GM12801 (cell line): ENCODE measurements at regions not wholly inside any gene's neighbourhood (a gene's known extent, or its start where the extent isn't known, plus 50 kb on each side); places are given as distances from the start of the nearest gene placed in this dataset.

Experiments
- TF ChIP-seq, protein P1 (sequence below): IDR thresholded peaks from one replicate; pipeline ENCODE4 v1.5.1; 2011; ENCODE audit warnings: control low read depth; ENCODE audit not compliant: insufficient read length; ENCODE audit errors: extremely low read depth

DNA sequence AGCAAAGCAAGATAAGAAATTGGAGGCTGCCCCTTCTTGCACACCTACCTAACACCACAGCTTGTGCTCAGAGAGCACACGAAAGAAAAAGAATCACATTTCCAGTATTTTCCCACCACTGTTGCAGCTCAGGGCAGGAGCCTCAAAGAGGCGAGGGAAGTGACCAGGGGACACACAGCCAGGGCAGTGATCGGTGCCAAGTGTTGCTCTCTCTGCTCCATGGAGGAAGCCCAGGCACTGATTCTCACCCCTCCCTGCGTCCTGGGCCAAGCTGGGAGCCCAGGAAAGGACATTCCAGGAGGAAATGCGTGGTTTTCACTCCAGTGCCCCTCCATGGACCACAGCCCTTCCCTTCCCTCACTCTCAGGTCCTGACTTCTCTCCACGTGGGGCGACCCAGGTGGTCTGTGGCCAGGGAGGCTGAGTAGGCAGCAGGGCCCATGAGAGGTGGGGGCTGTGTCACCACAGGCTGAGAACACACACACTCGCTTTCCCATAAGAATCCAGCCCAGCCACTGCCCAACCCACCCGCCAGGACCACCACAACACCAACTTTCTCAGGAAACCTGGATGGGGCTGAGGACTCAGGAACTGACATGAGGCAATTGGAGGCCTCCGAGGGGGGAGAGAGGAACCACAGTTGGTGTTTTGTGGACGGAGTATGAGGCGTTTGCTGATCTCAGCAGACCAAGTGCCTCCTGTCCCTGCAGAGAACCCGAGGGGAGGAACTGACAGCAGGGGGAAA is 81.7 kb upstream of the MAFB start:
- TF ChIP-seq, protein P1, sequence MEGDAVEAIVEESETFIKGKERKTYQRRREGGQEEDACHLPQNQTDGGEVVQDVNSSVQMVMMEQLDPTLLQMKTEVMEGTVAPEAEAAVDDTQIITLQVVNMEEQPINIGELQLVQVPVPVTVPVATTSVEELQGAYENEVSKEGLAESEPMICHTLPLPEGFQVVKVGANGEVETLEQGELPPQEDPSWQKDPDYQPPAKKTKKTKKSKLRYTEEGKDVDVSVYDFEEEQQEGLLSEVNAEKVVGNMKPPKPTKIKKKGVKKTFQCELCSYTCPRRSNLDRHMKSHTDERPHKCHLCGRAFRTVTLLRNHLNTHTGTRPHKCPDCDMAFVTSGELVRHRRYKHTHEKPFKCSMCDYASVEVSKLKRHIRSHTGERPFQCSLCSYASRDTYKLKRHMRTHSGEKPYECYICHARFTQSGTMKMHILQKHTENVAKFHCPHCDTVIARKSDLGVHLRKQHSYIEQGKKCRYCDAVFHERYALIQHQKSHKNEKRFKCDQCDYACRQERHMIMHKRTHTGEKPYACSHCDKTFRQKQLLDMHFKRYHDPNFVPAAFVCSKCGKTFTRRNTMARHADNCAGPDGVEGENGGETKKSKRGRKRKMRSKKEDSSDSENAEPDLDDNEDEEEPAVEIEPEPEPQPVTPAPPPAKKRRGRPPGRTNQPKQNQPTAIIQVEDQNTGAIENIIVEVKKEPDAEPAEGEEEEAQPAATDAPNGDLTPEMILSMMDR, result no peak

DNA sequence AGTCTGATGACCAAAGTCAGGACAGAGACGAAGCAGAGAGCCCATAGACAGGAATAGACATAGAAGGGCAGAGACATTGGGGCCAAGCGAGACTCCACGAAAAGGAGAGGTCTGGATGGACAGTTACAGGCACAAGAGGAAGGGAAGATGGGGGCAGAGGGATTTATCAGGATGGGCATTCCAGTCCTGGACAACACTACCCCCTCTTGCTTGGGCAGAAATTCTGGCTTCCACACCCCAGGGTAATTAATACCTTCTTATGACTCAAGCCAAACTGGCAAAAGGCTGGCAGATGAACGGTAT is 82.2 kb upstream of the MAFB start:
- TF ChIP-seq, protein P1, result no peak

DNA sequence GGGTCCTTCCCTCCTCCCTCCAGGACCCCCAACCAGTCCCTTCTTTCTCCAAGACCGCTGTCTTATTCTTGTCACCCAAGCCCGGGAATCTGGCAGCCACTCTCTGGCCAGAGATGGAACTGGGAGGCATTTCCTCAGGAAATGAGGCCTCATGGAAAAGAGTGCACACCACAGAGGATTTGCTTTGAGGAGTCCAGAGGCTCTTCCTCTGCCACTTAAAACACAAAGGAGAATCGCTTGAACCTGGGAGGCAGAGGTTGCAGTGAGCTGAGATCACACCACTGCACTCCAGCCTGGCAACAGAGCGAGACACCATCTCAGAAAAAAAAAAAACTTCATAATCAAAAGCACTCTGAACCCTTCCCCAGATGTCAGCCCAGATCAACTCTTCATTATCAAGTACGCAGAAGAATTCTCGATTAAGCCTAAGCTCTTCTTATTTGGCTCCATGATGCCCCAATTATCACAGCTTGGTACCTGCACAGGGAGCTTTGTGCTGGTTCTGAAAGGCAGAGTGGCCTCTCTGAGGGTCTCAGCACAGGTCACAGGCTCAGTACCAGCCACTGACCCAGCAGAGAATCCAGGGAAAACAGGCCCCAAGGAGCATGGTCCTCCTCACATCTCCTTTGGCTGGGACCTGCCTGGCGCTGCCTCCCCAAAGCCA is 82.9 kb upstream of the MAFB start:
- TF ChIP-seq, protein P1, result no peak

DNA sequence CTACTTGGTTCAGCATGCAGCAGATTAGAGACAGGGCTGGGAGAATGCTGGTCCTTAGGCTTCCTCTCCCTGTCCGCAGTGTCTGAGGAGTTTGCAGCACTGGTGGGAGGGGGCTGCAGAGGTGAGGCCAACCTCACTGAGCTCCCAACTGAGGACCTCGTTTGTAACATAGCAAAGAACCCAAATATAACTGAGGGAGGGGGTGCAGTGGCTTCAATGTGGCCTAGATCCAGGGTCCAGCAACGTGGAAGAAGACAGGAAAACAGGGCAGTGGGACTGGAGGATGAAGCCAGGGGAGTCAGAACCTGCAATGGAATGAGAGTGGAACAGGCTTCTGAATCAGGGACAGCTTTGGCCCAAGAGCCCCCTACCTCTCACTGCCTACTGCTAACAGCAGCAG is 84.3 kb upstream of the MAFB start:
- TF ChIP-seq, protein P1, result no peak

DNA sequence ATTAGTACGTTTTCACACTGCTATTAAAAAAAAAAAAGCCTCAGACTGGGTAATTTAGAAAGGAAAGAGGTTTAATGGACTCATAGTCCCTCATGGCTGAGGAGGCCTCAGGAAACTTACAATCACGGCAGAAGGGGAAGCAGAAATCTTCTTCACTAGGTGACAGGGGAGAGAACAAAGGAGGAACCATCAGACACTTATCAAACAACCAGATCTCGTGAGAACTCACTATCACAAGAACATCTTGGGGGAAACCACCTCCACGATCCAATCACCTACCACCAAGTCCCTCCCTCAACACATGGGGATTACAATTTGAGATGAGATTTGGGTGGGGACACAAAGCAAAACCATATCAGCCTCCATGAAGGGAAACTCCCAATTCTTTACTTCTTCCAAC is 85.2 kb upstream of the MAFB start:
- TF ChIP-seq, protein P1, result no peak

DNA sequence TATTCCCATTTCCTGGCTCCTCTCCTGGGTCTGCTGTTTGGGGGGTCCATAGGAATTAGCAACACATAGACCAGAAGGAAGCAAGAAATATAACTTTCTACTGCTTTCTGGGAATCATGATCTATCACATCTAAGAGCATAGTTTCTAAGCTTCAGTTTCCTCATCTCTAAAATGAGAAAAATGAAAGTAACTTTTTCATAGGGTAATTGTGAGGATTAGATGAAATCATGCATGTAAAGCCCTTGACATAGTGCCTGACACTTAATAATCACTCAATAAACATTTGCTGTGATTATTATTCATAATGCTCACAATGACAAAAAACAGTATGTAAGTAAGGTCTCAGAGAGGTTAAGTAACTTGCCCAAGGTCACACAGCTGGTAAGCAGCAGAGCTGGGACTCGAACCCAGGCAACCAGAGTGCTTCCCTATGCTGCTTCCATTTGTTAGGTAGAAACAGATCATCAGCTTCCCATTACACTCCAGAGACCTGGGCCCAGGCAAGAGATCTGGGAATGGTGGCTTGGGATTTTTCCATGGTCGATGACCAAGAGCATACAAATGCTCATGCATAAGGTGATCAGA is 86.6 kb upstream of the MAFB start:
- TF ChIP-seq, protein P1, result no peak

DNA sequence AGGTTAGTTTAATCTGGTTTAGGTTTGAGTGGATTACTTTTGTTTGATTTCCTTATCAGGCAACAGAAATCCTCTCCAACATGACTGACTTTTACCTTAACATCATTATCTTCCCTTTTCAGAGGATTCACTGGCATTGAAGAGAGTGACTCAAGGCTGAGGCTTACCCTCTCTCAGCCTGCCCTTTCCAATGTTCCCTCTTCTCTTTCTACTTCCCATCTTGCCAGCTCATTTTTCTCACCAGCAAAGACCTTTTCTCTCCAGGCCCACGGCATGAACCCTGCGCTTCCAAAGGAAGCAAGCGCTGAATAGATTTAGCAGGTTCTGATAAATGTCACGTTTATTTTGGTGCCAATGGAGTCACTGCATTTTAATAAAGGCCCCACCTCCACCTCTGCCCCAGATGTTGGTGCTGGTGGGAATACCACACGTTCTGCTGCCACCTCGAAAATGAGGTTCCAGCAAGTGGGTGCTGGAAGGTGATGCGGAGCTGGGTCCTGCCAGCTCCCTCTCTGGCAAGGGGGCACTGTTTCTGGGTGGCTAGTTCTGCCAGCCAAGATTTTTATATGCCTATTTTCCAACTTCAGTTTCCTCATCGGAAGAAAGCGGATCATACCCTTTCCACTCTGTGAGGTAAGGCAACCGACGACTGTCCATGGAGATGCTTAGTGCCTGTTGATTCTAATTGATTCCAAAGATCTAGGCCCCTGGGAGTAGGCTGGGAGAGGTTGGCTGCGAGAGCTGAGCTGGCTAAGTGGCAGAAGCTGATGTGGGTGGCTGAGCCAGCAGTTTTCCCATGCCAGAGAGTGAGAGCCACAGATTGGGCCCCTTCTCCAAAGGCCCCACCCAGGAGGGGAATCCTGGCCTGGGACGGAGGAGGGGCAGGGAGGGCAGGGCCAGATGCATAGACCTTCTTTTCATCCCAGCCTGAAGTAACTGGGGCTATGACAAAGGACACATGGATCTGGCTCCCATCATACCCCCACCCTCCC is 87.7 kb upstream of the MAFB start:
- TF ChIP-seq, protein P1, result no peak
